LHCN-M2 (cell line): ENCODE measurements at regions not wholly inside any gene's neighbourhood (a gene's known extent, or its start where the extent isn't known, plus 50 kb on each side); places are given as distances from the start of the nearest gene placed in this dataset.

Experiments used
- DNase-seq: peaks from one replicate; pipeline ENCODE4 v3.0.0-alpha.2; 2012; ENCODE audit warnings: low read depth

GRCh38 chr16:54687043-54687899 is 243.4 kb upstream of the IRX5 start:
- DNase-seq: no peak

DNA sequence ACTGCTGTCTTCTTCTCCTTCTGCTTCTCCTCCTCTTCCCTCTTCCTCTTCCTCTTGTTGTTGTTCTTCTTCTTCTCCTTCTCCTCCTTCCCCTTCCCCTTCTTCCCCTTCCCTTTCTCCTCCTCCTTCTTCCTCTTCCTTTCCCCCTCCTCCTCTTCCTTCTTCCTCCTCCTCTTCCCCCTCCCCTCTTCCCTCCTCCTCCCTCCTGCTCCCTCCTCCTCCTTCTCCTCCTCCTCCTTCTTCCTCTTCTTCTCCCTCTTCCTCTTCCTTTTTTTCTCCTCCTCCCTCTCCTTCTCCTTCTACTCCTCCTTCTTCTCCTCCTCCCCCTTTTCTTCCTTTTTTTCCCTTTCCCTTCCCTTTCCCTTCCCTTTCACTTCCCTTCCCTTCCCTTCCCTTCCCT is 245.0 kb upstream of the IRX5 start:
- DNase-seq: no peak

GRCh38 chr16:54679531-54679930 is 251.1 kb upstream of the IRX5 start:
- no peak for DNase-seq

DNA sequence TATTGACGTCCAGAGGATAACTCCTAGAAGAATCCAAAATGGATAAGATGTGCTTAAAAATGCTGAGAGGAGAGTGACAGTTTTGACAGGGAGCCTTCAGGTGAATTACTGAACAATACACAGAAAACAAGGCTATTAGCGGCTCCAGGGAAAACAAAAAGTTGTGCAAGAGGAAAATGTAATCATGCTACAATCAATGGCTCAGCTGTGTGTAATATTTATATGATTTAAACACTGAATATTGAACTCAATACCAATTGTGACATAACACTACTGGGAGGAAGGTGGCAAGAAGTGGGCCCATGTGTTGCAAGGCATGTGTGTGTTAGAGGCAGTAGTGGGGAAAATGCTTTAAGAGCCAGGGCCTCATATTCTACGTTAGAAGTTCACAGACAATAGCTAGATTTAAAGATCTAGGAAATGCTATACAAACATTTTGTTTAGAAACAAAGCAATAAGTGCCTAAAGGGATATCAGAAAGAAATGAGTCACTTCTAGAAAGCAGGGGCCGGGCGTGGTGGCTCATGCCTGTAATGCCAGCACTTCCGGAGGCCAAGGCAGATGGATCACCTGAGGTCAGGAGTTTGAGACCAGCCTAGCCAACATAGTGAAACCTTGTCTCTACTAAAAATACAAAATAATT is 253.2 kb upstream of the IRX5 start:
- no peak for DNase-seq

DNA sequence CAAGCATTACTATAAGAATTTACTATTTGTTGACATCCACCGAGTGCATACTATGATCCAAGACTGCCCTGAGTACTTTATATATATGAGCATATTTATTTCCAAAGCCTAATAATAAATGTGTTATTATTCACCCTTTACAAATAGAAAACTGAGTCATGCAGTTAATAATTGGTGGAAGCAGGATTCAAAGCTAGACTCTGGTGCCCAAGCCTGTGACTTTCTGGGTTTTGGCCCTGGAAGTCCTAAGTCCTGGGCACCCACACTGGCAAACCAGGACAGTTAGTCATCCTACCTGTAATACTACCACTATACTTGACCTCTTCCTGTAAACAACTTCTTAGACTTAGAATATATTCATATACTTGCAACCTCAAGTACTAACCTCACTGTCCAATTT is 257.4 kb upstream of the IRX5 start:
- DNase-seq: no peak

DNA sequence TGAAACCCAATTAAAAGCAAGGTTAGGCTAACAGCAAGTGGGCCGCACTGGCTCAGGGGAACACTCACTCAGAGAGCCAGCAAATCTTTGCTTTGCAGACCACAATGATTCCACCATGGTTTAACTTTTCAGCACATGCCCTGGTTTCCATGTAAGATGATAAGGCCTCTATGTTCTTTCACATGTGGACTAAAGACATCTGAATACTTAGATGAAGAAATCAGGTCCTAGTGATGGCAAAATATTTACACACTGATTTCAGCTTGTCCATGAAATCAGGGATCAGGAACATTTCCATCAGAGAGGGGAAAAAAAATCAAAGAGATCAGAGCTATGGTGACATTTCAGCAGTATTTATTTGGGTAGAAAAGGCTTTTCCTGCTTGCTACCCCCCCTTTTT is 258.2 kb upstream of the IRX5 start:
- DNase-seq: peak; percentile 7

DNA sequence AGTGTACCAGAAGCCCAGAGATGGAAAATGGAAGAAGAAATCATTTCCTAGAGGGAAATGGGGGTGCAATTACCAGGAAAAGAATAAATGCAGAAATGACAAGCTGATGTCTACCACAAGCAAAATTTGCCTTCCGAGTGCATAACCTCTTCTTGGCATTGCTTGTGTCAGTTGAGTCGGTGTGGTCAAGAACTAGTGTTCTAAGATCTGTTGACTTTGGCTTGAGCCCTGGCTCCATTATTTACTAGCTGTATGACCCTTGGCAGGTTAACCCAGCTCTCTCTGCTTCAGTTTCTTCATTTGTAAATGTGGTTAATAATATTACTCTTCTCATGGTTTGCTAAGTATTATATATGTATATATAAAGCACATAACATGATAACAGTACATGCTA is 273.0 kb upstream of the IRX5 start:
- DNase-seq: no peak

GRCh38 chr16:54657058-54657708 is 273.5 kb upstream of the IRX5 start:
- DNase-seq: peak; percentile 81

DNA sequence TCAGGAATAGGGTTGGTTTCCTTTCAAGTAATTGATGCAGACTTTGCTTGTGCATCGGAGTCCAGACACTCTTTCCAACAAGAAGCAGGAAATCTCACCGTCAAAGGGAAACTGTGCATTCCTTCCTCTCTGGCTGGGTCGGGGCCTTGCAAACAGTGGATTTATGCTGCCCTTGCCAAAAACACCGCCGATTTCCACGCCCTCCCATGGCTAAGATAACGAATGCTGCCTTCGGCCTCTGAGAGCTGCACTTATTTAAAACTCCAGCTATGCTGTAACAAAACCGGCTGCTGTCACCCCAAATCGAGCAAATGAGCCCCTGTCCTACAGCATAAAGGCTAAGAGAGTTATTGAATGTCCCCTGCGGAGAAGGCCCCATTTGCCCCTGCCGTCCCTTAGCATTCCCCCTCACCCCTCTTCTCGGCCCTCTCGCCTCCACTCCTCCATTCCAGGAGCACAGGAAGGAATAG is 275.5 kb upstream of the IRX5 start:
- DNase-seq: peak; percentile 39

GRCh38 chr16:54654429-54654828 is 276.2 kb upstream of the IRX5 start:
- DNase-seq: peak; percentile 43

DNA sequence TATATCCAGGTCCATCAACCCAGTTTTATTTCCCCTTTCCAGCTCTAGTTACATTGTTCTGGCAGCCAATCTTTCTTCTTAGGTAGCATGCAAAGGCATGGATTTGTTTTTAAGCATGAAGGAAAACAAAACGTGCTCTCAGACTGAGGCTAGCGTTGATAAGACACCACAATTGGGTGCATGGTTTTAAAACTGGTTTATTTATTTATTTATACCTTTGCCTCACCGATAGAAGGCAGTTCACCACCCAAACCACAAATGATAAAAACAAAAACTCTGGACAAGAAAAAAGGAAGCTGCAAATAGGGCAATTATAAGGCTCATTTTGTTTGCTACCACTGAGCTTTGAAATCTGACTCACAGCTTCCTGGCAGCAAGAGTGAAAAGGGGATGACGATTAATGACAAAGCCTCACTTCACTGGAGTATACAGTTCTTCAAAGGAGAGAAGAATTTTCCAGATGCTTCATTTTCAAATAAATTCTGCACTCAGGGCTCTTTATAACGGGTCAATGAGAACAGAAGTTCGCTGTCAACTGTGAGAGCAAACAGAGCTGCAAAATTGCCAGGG is 278.4 kb upstream of the IRX5 start:
- no peak for DNase-seq

GRCh38 chr16:54651440-54652195 is 279.0 kb upstream of the IRX5 start:
- DNase-seq: no peak

DNA sequence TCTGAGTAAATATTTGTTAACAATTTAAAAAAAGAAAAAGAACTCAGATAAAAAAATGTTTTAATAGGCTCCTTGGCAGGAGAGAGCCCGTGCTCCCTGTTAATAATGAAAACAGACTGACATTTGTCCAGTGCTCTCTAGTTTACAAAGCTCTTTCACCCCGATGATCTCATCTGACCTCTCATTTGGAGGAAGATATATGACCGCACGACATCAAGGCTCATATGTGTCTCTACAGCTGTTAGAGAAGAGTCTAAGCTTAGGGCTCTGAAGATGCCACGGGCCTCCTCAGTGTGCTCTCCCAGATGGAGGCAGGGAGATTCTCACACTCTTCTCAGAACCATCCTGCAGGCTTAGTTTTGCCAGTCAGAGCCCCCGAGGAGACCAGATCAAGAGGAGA is 280.8 kb upstream of the IRX5 start:
- DNase-seq: peak; percentile 72

- no peak for DNase-seq
These were observed 282.1 kb upstream of the IRX5 start for GRCh38 chr16:54648575-54648974.

- DNase-seq: peak; percentile 22
These were observed 282.9 kb upstream of the IRX5 start for GRCh38 chr16:54647725-54648221.

DNA sequence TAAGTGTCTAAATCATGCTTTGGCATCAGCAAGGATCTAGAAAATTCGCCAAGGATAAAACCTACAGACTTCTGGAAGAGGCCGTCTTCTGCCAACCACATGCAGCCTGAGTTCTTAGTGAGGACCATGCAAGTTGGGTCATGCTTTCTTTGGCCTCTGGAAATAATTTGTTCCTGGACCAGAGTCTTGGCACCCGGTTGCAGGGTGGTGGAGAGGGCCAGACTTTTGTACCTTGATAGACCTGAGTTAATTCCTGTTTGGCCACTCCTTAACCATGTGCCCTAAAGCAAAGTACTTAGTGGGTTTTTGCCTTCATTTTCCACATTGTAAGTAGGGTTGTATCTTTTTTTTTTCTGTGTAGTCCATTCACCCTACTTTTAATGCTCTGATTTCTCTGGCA is 283.4 kb upstream of the IRX5 start:
- no peak for DNase-seq

DNA sequence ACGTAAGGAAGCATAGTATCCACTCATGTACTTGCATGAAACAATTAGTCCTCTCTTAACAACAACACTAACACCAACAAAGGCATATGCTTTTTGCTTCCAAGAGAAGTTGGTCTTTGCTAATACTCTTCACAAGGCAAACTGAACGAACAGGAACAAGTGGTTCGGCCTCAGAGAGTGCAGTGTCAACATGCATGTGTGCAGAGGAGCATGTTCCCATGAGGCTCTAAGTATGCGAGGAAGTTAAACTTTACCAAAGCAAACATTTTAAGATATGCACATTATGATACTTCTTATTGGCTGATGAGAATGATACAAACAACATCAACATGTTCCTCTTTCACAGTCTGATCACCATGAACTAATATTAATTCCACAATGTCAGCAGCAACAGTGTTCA is 285.3 kb upstream of the IRX5 start:
- no peak for DNase-seq

- no peak for DNase-seq
These were observed 294.4 kb upstream of the IRX5 start for GRCh38 chr16:54636221-54636793.

DNA sequence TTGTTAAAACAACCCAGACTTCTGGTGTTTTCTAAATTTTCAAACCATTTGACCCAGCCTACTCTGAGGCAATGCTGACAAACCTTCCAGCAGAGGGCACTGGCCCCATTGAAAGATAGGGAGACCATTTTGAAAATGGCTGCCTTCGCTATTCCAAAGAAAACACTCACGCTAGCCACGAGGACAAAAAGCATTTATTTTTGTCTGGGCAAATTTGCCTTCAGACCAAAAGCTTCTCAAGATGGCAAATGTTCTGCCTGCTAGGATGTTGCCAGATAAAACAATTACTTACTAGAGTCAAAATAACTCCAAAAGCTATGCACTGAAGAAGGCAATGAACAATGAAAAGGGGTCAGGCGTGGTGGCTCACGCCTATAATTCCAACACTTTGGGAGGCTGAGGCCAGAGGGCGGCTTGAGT is 296.7 kb upstream of the IRX5 start:
- peak; percentile 68 for DNase-seq

DNA sequence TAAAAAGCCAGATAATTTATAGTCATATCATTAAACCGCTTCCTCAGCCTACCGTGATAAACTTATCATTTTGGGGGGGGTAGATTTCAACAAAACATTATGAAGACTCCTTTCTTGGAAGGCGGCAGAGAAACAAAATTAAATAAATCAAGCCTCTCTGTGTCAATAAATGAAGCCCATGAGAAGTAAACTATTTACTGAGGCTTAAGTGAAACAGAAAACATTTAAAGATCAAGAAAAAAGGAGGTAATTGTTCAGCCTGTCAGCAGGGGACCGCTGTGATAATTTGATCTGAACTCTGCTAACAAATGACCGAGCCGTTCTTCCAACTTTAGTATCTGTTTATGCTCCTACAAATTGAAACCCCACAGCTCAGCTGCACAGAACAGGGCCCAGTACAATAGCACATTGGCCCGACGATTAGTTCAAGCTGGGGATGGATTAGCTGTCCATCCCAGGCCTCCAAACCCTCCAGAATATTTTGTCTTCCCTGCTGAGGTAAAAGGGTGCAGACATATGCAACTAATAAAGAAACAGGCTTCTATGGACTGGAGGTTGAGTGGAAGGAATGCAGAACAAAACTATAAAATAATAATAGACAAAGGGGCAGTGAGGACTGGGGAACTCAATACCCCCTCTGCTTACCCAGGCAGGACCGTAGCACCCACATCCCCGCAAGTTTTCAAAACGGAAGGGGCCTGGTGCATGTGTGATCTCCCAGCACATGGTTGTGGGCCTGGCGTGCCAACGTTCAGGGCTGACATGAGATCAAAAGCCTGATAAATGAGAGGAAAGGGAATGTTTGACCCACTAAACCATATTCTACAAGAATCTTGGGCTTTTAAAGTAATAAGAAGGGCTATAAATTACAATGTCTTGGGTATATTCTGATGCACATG is 298.1 kb upstream of the IRX5 start:
- DNase-seq: peak; percentile 32
